Mesendoderm (in vitro differentiated cells): ENCODE measurements at regions not wholly inside any gene's neighbourhood (a gene's known extent, or its start where the extent isn't known, plus 50 kb on each side); places are given as distances from the start of the nearest gene placed in this dataset.
"Not testable (repeated sequence)": the region's sequence is repeated elsewhere in the genome, so short reads cannot be mapped to it uniquely, and the experiment has no call there.

Source experiments
- DNase-seq: peaks from one replicate; pipeline ENCODE4 v3.0.0; 2013
- H2AK5ac ChIP-seq: 2 replicates; pipeline ENCODE4 v1.6.1; 2013; ENCODE audit warnings: low read length, inconsistent platforms
- H2BK120ac ChIP-seq: 2 replicates; pipeline ENCODE4 v1.6.1; 2013; ENCODE audit warnings: low read depth, mild to moderate bottlenecking, low read length, moderate library complexity, mixed read lengths
- H2BK15ac ChIP-seq: replicated peaks from 2 replicates; pipeline ENCODE4 v1.6.1; 2013; ENCODE audit warnings: low read depth, mild to moderate bottlenecking, moderate library complexity
- H2BK5ac ChIP-seq: 2 replicates; pipeline ENCODE4 v1.6.1; 2013; ENCODE audit warnings: low read length, inconsistent platforms
- H3K18ac ChIP-seq: 2 replicates; pipeline ENCODE4 v1.6.1; 2013; ENCODE audit warnings: mild to moderate bottlenecking, low read length, mixed read lengths
- H3K23ac ChIP-seq: one replicate; pipeline ENCODE4 v1.6.1; 2013; ENCODE audit warnings: low read length
- H3K27ac ChIP-seq: 2 replicates; pipeline ENCODE4 v1.5.1; 2013; ENCODE audit warnings: low read depth, mild to moderate bottlenecking, inconsistent platforms, low read length, moderate library complexity
- H3K27me3 ChIP-seq: 2 replicates; pipeline ENCODE4 v1.6.1; 2013; ENCODE audit warnings: low read length, control low read depth, mild to moderate bottlenecking, inconsistent platforms; ENCODE audit not compliant: insufficient read depth, poor library complexity
- H3K36me3 ChIP-seq: 2 replicates; pipeline ENCODE4 v1.6.1; 2013; ENCODE audit warnings: low read length, inconsistent platforms; ENCODE audit not compliant: control insufficient read depth, insufficient read depth
- H3K4ac ChIP-seq: one replicate; pipeline ENCODE4 v1.6.1; 2013; ENCODE audit warnings: low read depth, mild to moderate bottlenecking, low read length, moderate library complexity
- H3K4me1 ChIP-seq: 2 replicates; pipeline ENCODE4 v1.6.1; 2013; ENCODE audit warnings: low read depth, low read length, inconsistent platforms; ENCODE audit not compliant: control insufficient read depth
- H3K4me2 ChIP-seq: 2 replicates; pipeline ENCODE4 v1.6.1; 2013; ENCODE audit warnings: low read length
- H3K4me3 ChIP-seq: 2 replicates; pipeline ENCODE4 v1.5.1; 2013; ENCODE audit warnings: mild to moderate bottlenecking, low read length
- H3K56ac ChIP-seq: one replicate; pipeline ENCODE4 v1.6.1; 2013; ENCODE audit warnings: low read length
- H3K79me1 ChIP-seq: 2 replicates; pipeline ENCODE4 v1.6.1; 2013; ENCODE audit warnings: low read length, inconsistent platforms
- H3K79me2 ChIP-seq: 2 replicates; pipeline ENCODE4 v1.6.1; 2013; ENCODE audit warnings: mild to moderate bottlenecking, low read length; ENCODE audit not compliant: control insufficient read depth, insufficient read depth
- H3K9ac ChIP-seq: 2 replicates; pipeline ENCODE4 v1.6.1; 2013; ENCODE audit warnings: low read length, inconsistent platforms
- H4K5ac ChIP-seq: one replicate; pipeline ENCODE4 v1.6.1; 2013; ENCODE audit warnings: low read length
- H4K8ac ChIP-seq: one replicate; pipeline ENCODE4 v1.6.1; 2013; ENCODE audit warnings: low read depth, mild to moderate bottlenecking, control low read depth, low read length, moderate library complexity
- WGBS: extraction: QIAGEN DNeasy Blood & Tissue Kit; methylation state at CpG from one replicate; pipeline ENCODE4 v1.1.7; 2013; ENCODE audit warnings: low lambda C conversion rate, missing lambda C conversion rate; ENCODE audit not compliant: insufficient coverage; ENCODE audit errors: extremely low coverage; 5-methylcytosine and 5-hydroxymethylcytosine counted together

- H2BK15ac ChIP-seq, DNase-seq, H4K5ac ChIP-seq, H3K79me1 ChIP-seq, H3K9ac ChIP-seq, H3K79me2 ChIP-seq, H2BK120ac ChIP-seq, H3K27me3 ChIP-seq, H3K27ac ChIP-seq, H4K8ac ChIP-seq, H3K4me3 ChIP-seq, H3K23ac ChIP-seq, H2BK5ac ChIP-seq, H3K56ac ChIP-seq, H3K36me3 ChIP-seq, H2AK5ac ChIP-seq, H3K4ac ChIP-seq, H3K4me2 ChIP-seq, H3K4me1 ChIP-seq, H3K18ac ChIP-seq: not testable (repeated sequence)
- WGBS, result 100% methylated on average over 1 of the region's 33 CpGs
Measured at GRCh38 chr3:110888625-110889375, 182.8 kb upstream of the NECTIN3 start.

- H3K27ac ChIP-seq, H3K4me1 ChIP-seq, H3K23ac ChIP-seq, H4K8ac ChIP-seq, H3K36me3 ChIP-seq, H3K9ac ChIP-seq, H2BK5ac ChIP-seq, H3K79me1 ChIP-seq, H2BK15ac ChIP-seq, H3K27me3 ChIP-seq, H2AK5ac ChIP-seq, H4K5ac ChIP-seq, H3K56ac ChIP-seq, H3K79me2 ChIP-seq, H2BK120ac ChIP-seq, H3K4me2 ChIP-seq, H3K4ac ChIP-seq, H3K4me3 ChIP-seq, DNase-seq, H3K18ac ChIP-seq: not testable (repeated sequence)
- no CpG with 5 or more reads among the region's 3 CpGs for WGBS
Measured at GRCh38 chr3:110889376-110889699, 182.3 kb upstream of the NECTIN3 start.

- Histone ChIP-seq H3K18ac (no peak overlapping the region), H3K23ac (no peak overlapping the region), H3K36me3 (no peaks in the 10 kb centered on the region), H3K27ac (no peak overlapping the region), H2AK5ac (no peak overlapping the region), H3K4me2 (no peak overlapping the region), H3K56ac (no peak overlapping the region), H2BK120ac (no peak overlapping the region), H4K5ac (no peak overlapping the region), H2BK15ac (no peak overlapping the region), H2BK5ac (no peak overlapping the region), H3K9ac (no peak overlapping the region), H3K4me1 (no peaks in the 10 kb centered on the region), H3K27me3 (no peaks in the 10 kb centered on the region), H3K4ac (no peak overlapping the region), H3K79me2 (no peaks in the 10 kb centered on the region), H3K4me3 (no peak overlapping the region), H4K8ac (no peak overlapping the region), H3K79me1 (no peaks in the 10 kb centered on the region)
- WGBS, result no CpG with 5 or more reads among the region's 2 CpGs
- DNase-seq, result no peak
Measured at GRCh38 chr3:110894574-110894973, 177.0 kb upstream of the NECTIN3 start.

GRCh38 chr3:110895054-110895453 lies 176.6 kb upstream of the NECTIN3 start:
- H3K4me3 ChIP-seq, result no peak overlapping the region
- no peak overlapping the region for H4K5ac ChIP-seq
- H2BK15ac ChIP-seq, result no peak overlapping the region
- no peak overlapping the region for H3K4me2 ChIP-seq
- no peaks in the 10 kb centered on the region for H3K79me2 ChIP-seq
- no peak overlapping the region for H2BK120ac ChIP-seq
- no peak overlapping the region for H3K4ac ChIP-seq
- no peak for DNase-seq
- no peaks in the 10 kb centered on the region for H3K79me1 ChIP-seq
- no peak overlapping the region for H3K56ac ChIP-seq
- no peak overlapping the region for H4K8ac ChIP-seq
- WGBS, result no CpG with 5 or more reads among the region's 1 CpG
- H3K23ac ChIP-seq, result no peak overlapping the region
- no peaks in the 10 kb centered on the region for H3K27me3 ChIP-seq
- H3K4me1 ChIP-seq, result no peaks in the 10 kb centered on the region
- H3K36me3 ChIP-seq, result no peaks in the 10 kb centered on the region
- no peak overlapping the region for H3K27ac ChIP-seq
- no peak overlapping the region for H3K18ac ChIP-seq
- no peak overlapping the region for H3K9ac ChIP-seq
- H2AK5ac ChIP-seq, result no peak overlapping the region
- no peak overlapping the region for H2BK5ac ChIP-seq

GRCh38 chr3:110897046-110897445 lies 174.6 kb upstream of the NECTIN3 start:
- Histone ChIP-seq H3K36me3 (no peaks in the 10 kb centered on the region), H3K27ac (no peak overlapping the region), H3K18ac (no peak overlapping the region), H3K23ac (no peak overlapping the region), H3K79me2 (no peaks in the 10 kb centered on the region), H3K79me1 (no peaks in the 10 kb centered on the region), H4K8ac (no peak overlapping the region), H3K4me1 (no peaks in the 10 kb centered on the region), H3K4me2 (no peak overlapping the region), H2AK5ac (no peak overlapping the region), H3K4me3 (no peak overlapping the region), H2BK15ac (no peak overlapping the region), H4K5ac (no peak overlapping the region), H3K56ac (no peak overlapping the region), H2BK5ac (no peak overlapping the region), H3K9ac (no peak overlapping the region), H3K27me3 (no peaks in the 10 kb centered on the region), H2BK120ac (no peak overlapping the region), H3K4ac (no peak overlapping the region)
- DNase-seq, result no peak
- WGBS, result no CpG with 5 or more reads among the region's 2 CpGs

- H2BK5ac ChIP-seq, result no peak overlapping the region
Measured at GRCh38 chr3:110900576-110900975, 171.0 kb upstream of the NECTIN3 start.

More at GRCh38 chr3:110900576-110900975, 171.0 kb upstream of the NECTIN3 start:
- H3K9ac ChIP-seq, result no peak overlapping the region
- no peaks in the 10 kb centered on the region for H3K4me1 ChIP-seq
- H4K8ac ChIP-seq, result no peak overlapping the region
- no peak overlapping the region for H3K4me3 ChIP-seq
- no peak overlapping the region for H3K56ac ChIP-seq
- no peak overlapping the region for H3K27ac ChIP-seq
- H2BK15ac ChIP-seq, result no peak overlapping the region
- DNase-seq, result no peak
- no peaks in the 10 kb centered on the region for H3K27me3 ChIP-seq
- no peak overlapping the region for H4K5ac ChIP-seq
- no peak overlapping the region for H3K23ac ChIP-seq
- no peaks in the 10 kb centered on the region for H3K79me1 ChIP-seq
- H3K36me3 ChIP-seq, result no peaks in the 10 kb centered on the region
- no peak overlapping the region for H2BK120ac ChIP-seq
- no peak overlapping the region for H3K4me2 ChIP-seq
- H3K18ac ChIP-seq, result no peak overlapping the region
- no peak overlapping the region for H3K4ac ChIP-seq
- no peak overlapping the region for H2AK5ac ChIP-seq
- no peaks in the 10 kb centered on the region for H3K79me2 ChIP-seq
